ENCODE measurements at regions not wholly inside any gene's neighbourhood (a gene's known extent, or its start where the extent isn't known, plus 50 kb on each side); places are given as distances from the start of the nearest gene placed in this dataset.

GRCh38 chr6:74117113-74117512 is 421.1 kb downstream of the CD109 start:
- TF ChIP-seq YY1 (IDR thresholded peaks at IDR 0.05; ENCODE audit: low read depth) = no peak
- no peak for TF ChIP-seq USF1 (IDR thresholded peaks at IDR 0.05)
- TF ChIP-seq MAX (IDR thresholded peaks at IDR 0.05) = no peak
- TF ChIP-seq CREB1 (IDR thresholded peaks at IDR 0.05; ENCODE audit: low read depth) = no peak
- no peak for TF ChIP-seq NFIC (IDR thresholded peaks at IDR 0.05)
- no peak for TF ChIP-seq FOXM1 (IDR thresholded peaks at IDR 0.05; ENCODE audit: borderline replicate concordance, low read depth)
- TF ChIP-seq REST (IDR thresholded peaks at IDR 0.05; ENCODE audit: low read depth) = no peak
- TF ChIP-seq TCF12 (IDR thresholded peaks at IDR 0.05; ENCODE audit: low read depth) = no peak
- TF ChIP-seq RAD21 (IDR thresholded peaks at IDR 0.05; ENCODE audit: low read depth) = no peak
- no peak for TF ChIP-seq EP300 (IDR thresholded peaks at IDR 0.05; ENCODE audit: borderline replicate concordance)
- no peak for TF ChIP-seq TAF1 (IDR thresholded peaks at IDR 0.05; ENCODE audit: low read depth)
- TF ChIP-seq TEAD4 (IDR thresholded peaks at IDR 0.05) = no peak
- no peak for TF ChIP-seq EGR1 (IDR thresholded peaks at IDR 0.05)
- TF ChIP-seq CEBPB (IDR thresholded peaks at IDR 0.05) = no peak
- TF ChIP-seq ZBTB7A (IDR thresholded peaks at IDR 0.05; ENCODE audit: low read depth) = no peak

- TF ChIP-seq USF1 (IDR thresholded peaks at IDR 0.05) = no peak
- TF ChIP-seq CEBPB (IDR thresholded peaks at IDR 0.05) = peak; percentile 54; the same call in 1 of the 2 replicates
- no peak for TF ChIP-seq RAD21 (IDR thresholded peaks at IDR 0.05; ENCODE audit: low read depth)
- TF ChIP-seq CREB1 (IDR thresholded peaks at IDR 0.05; ENCODE audit: low read depth) = no peak
- no peak for TF ChIP-seq TAF1 (IDR thresholded peaks at IDR 0.05; ENCODE audit: low read depth)
- no peak for TF ChIP-seq MAX (IDR thresholded peaks at IDR 0.05)
Measured at GRCh38 chr6:74115674-74116073, 419.7 kb downstream of the CD109 start.

- TF ChIP-seq CREB1 (IDR thresholded peaks at IDR 0.05; ENCODE audit: low read depth) (no peak), ZBTB7A (IDR thresholded peaks at IDR 0.05; ENCODE audit: low read depth) (no peak), TAF1 (IDR thresholded peaks at IDR 0.05; ENCODE audit: low read depth) (no peak), RAD21 (IDR thresholded peaks at IDR 0.05; ENCODE audit: low read depth) (no peak), YY1 (IDR thresholded peaks at IDR 0.05; ENCODE audit: low read depth) (no peak), REST (IDR thresholded peaks at IDR 0.05; ENCODE audit: low read depth) (no peak), USF1 (IDR thresholded peaks at IDR 0.05) (no peak), TCF12 (IDR thresholded peaks at IDR 0.05; ENCODE audit: low read depth) (no peak), NFIC (IDR thresholded peaks at IDR 0.05) (no peak), TEAD4 (IDR thresholded peaks at IDR 0.05) (no peak), EP300 (IDR thresholded peaks at IDR 0.05; ENCODE audit: borderline replicate concordance) (no peak), EGR1 (IDR thresholded peaks at IDR 0.05) (no peak), CEBPB (IDR thresholded peaks at IDR 0.05) (no peak), FOXM1 (IDR thresholded peaks at IDR 0.05; ENCODE audit: borderline replicate concordance, low read depth) (no peak), MAX (IDR thresholded peaks at IDR 0.05) (no peak)
Measured at GRCh38 chr6:74114428-74114827, 418.4 kb downstream of the CD109 start.

- TF ChIP-seq EGR1 (IDR thresholded peaks at IDR 0.05) (no peak), MAX (IDR thresholded peaks at IDR 0.05) (no peak), YY1 (IDR thresholded peaks at IDR 0.05; ENCODE audit: low read depth) (no peak), TAF1 (IDR thresholded peaks at IDR 0.05; ENCODE audit: low read depth) (no peak), TEAD4 (IDR thresholded peaks at IDR 0.05) (no peak), TCF12 (IDR thresholded peaks at IDR 0.05; ENCODE audit: low read depth) (no peak), EP300 (IDR thresholded peaks at IDR 0.05; ENCODE audit: borderline replicate concordance) (no peak), ZBTB7A (IDR thresholded peaks at IDR 0.05; ENCODE audit: low read depth) (no peak), NFIC (IDR thresholded peaks at IDR 0.05) (no peak), CREB1 (IDR thresholded peaks at IDR 0.05; ENCODE audit: low read depth) (no peak), RAD21 (IDR thresholded peaks at IDR 0.05; ENCODE audit: low read depth) (no peak), CEBPB (IDR thresholded peaks at IDR 0.05) (no peak), REST (IDR thresholded peaks at IDR 0.05; ENCODE audit: low read depth) (no peak), USF1 (IDR thresholded peaks at IDR 0.05) (no peak)
Measured at GRCh38 chr6:74113901-74114300, 417.9 kb downstream of the CD109 start.

Data from Ishikawa (cell line).